ENCODE measurements at regions not wholly inside any gene's neighbourhood (a gene's known extent, or its start where the extent isn't known, plus 50 kb on each side); places are given as distances from the start of the nearest gene placed in this dataset.

DNA sequence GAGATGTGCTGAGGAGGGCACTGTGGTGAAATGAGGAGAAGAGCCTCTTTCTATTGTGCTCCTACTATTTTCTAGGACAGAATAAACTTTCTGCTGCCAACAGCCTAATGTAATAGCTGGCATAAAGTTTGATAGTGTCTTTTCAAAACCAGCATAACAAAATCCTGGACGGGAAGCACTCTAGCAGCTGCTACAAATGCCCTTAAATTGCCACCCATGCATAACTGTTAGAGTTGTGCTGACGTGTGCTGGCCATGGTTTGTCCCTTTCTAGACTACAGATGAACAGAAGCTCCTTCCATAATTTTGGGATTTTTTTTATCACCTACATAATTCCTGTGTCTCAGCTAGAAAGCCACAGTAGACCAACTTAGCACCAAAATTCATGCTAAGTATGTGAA lies 88.5 kb upstream of the DEPDC1 start:
- no peak for DNase-seq
- TF ChIP-seq, protein P1, sequence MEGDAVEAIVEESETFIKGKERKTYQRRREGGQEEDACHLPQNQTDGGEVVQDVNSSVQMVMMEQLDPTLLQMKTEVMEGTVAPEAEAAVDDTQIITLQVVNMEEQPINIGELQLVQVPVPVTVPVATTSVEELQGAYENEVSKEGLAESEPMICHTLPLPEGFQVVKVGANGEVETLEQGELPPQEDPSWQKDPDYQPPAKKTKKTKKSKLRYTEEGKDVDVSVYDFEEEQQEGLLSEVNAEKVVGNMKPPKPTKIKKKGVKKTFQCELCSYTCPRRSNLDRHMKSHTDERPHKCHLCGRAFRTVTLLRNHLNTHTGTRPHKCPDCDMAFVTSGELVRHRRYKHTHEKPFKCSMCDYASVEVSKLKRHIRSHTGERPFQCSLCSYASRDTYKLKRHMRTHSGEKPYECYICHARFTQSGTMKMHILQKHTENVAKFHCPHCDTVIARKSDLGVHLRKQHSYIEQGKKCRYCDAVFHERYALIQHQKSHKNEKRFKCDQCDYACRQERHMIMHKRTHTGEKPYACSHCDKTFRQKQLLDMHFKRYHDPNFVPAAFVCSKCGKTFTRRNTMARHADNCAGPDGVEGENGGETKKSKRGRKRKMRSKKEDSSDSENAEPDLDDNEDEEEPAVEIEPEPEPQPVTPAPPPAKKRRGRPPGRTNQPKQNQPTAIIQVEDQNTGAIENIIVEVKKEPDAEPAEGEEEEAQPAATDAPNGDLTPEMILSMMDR (IDR thresholded peaks at IDR 0.05): no peak
- Histone ChIP-seq H3K9me3 (no peaks in the 10 kb centered on the region), H3K27ac (no peak overlapping the region), H3K27me3 (no peaks in the 10 kb centered on the region), H3K4me1 (no peaks in the 10 kb centered on the region), H3K4me3 (no peak overlapping the region), H3K36me3 (no peaks in the 10 kb centered on the region)
- no peak for FAIRE-seq
- ATAC-seq: no peak
- intact Hi-C loops (cut with DNase I): no loop called here
- 33 to 56% methylated on average over 2 of the region's 2 CpGs for WGBS, 2 donors

DNA sequence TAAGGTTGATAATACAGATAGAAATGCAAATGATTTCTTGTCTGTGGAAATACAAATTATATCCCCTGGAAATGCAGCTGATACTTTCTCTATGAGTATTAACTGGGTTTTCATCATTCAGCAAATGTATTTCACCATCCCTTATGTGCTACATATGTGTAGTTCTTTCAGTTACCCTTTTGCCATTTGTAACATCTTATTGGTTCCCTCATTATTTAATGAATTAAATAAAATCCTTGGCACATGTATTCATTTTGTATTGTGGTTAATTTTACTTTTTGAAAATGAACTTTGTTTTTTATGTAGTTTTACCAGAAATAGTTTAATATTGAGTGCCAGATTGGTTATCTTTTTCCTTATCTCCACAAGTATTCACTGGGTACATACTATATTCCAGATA lies 89.9 kb upstream of the DEPDC1 start:
- no peaks in the 10 kb centered on the region for H3K36me3 ChIP-seq
- H3K27me3 ChIP-seq: no peaks in the 10 kb centered on the region
- no peak for ATAC-seq
- no peaks in the 10 kb centered on the region for H3K9me3 ChIP-seq
- TF ChIP-seq, protein P1 (IDR thresholded peaks at IDR 0.05): no peak
- intact Hi-C loops (cut with DNase I): no loop called here
- H3K4me1 ChIP-seq: no peaks in the 10 kb centered on the region
- no peak overlapping the region for H3K4me3 ChIP-seq
- FAIRE-seq: no peak
- DNase-seq: no peak
- no peak overlapping the region for H3K27ac ChIP-seq

DNA sequence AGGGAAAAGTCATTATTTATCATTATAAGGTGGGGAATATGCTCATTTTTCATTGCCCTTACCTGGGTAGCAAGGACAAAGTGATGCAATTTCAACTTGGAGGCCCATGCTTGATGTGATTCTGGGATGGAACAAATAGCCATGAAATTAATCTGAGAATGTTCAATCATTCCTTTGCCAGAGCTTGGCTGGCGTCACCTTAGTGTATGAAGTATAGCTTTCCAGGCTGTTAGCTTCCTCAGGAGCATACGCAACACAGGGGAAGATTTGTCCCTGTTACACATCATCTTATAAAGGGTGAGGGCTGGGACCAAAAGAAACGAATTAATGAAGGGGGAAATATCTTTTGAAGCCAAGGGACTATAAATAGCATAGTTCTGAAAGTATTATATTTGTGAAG lies 91.4 kb upstream of the DEPDC1 start:
- H3K27ac ChIP-seq: no peak overlapping the region
- H3K4me3 ChIP-seq: no peak overlapping the region
- no peaks in the 10 kb centered on the region for H3K4me1 ChIP-seq
- no peaks in the 10 kb centered on the region for H3K9me3 ChIP-seq
- intact Hi-C loops (cut with DNase I): no loop called here
- no peak for DNase-seq
- no peak for FAIRE-seq
- no peaks in the 10 kb centered on the region for H3K36me3 ChIP-seq
- H3K27me3 ChIP-seq: no peaks in the 10 kb centered on the region
- 46 to 68% methylated on average over 3 of the region's 3 CpGs for WGBS, 2 donors
- ATAC-seq: no peak
- TF ChIP-seq, protein P1 (IDR thresholded peaks at IDR 0.05): no peak

DNA sequence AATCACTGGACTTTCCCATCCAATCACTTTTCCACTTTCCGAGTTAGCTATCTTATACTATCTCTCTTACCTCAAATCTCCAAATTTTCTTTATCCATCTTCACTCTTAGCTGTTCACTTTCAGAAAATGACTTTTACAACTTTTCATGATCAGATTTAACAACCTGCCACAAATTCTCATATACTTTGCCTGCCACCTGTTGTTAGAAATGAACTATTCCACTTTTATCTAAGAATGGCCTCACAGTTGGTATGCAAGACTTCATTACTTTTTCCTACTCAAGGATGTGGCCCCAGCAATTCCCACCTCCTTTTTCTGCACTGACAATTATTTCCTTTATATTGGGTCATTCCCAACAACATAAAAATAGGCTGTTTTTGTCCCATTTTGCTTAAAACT lies 93.6 kb upstream of the DEPDC1 start:
- no peak for FAIRE-seq
- H3K9me3 ChIP-seq: no peaks in the 10 kb centered on the region
- ATAC-seq: no peak

DNA sequence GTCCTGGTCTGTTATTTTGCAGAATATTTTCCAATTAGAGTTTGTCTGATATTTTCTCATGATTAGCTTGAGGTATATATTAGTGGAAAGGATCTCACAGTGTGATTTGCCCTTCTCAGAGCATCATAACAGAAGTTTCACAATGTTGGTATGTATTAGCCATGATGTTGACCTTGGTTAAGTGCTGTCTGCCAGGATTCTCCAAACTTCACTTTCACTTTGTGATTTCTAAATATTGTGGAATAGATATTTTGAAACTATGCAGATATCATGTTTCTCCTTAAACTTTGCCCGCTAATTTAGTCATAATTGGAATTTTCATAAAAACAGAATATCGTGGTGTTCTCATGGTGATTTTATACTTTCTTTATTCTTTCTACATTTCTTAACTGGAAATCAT lies 98.0 kb upstream of the DEPDC1 start:
- Histone ChIP-seq H3K4me1 (no peaks in the 10 kb centered on the region), H3K4me3 (no peak overlapping the region), H3K36me3 (no peaks in the 10 kb centered on the region), H3K9me3 (no peaks in the 10 kb centered on the region), H3K27ac (no peak overlapping the region), H3K27me3 (no peaks in the 10 kb centered on the region)
- FAIRE-seq (no peak), ATAC-seq (no peak), DNase-seq (no peak)
- TF ChIP-seq, protein P1 (IDR thresholded peaks at IDR 0.05): no peak
- WGBS, 2 donors: 71 to 80% methylated on average over 2 of the region's 2 CpGs
- intact Hi-C loops (cut with DNase I): loop anchor here in 1 of 3 donors (10.0 kb wide), 1 partner anchor 1150 kb away; no protein-coding TSS in a partner anchor

More for the DNA sequence above, 93.6 kb upstream of the DEPDC1 start:
- Histone ChIP-seq H3K4me3 (no peak overlapping the region), H3K4me1 (no peaks in the 10 kb centered on the region), H3K36me3 (no peaks in the 10 kb centered on the region), H3K27ac (no peak overlapping the region), H3K27me3 (no peaks in the 10 kb centered on the region)
- no peak for DNase-seq
- TF ChIP-seq, protein P1 (IDR thresholded peaks at IDR 0.05): no peak
- 53 to 60% methylated on average over 1 of the region's 1 CpG for WGBS, 2 donors
- intact Hi-C loops (cut with DNase I): loop anchor here in 1 of 3 donors (10.0 kb wide), 1 partner anchor 1154 kb away; no protein-coding TSS in a partner anchor

All from pancreas (tissue), 10 donors.